Activated T-cell treated with anti-CD3 and anti-CD28 coated beads, Interleukin-2, amount 50 U/mL, for 72 hours (primary cell): ENCODE measurements at regions not wholly inside any gene's neighbourhood (a gene's known extent, or its start where the extent isn't known, plus 50 kb on each side); places are given as distances from the start of the nearest gene placed in this dataset.
"Not testable (repeated sequence)": the region's sequence is repeated elsewhere in the genome, so short reads cannot be mapped to it uniquely, and the experiment has no call there.

Experiments used
- ATAC-seq, 2 donors: fragments of 150-1000 bp; cut with Tn5 transposase; replicated peaks in 1 of 2; 2 replicates each; pipeline ENCODE4 v1.10.0; 2021; ENCODE audit warnings: moderate library complexity in 2 of 2, mild to moderate bottlenecking in 1 of 2
- DNase-seq, 2 donors: peaks; one replicate each; pipeline ENCODE4 v3.0.0; 2021 to 2022; ENCODE audit warnings: mixed read lengths in 1 of 2
- H3K27ac Mint-ChIP-seq: one replicate; pipeline ENCODE4 v1.8.0; 2022; ENCODE audit warnings: mild to moderate bottlenecking, moderate library complexity, mixed read lengths
- H3K27me3 Mint-ChIP-seq: one replicate; pipeline ENCODE4 v1.8.0; 2022; ENCODE audit warnings: low read depth, mixed read lengths
- H3K36me3 Mint-ChIP-seq, 2 donors: one replicate each; pipeline ENCODE4 v1.8.0; 2022; ENCODE audit warnings: mixed read lengths in 2 of 2, mild to moderate bottlenecking in 1 of 2; ENCODE audit not compliant: insufficient read depth in 2 of 2
- H3K4me1 Mint-ChIP-seq: one replicate; pipeline ENCODE4 v1.8.0; 2022; ENCODE audit warnings: low read depth, mixed read lengths
- H3K4me3 Mint-ChIP-seq, 2 donors: one replicate each; pipeline ENCODE4 v1.8.0; 2022; ENCODE audit warnings: mild to moderate bottlenecking in 2 of 2, mixed read lengths in 2 of 2, moderate library complexity in 2 of 2
- H3K9me3 Mint-ChIP-seq, 2 donors: one replicate each; pipeline ENCODE4 v1.8.0; 2022; ENCODE audit warnings: mixed read lengths in 2 of 2

DNA sequence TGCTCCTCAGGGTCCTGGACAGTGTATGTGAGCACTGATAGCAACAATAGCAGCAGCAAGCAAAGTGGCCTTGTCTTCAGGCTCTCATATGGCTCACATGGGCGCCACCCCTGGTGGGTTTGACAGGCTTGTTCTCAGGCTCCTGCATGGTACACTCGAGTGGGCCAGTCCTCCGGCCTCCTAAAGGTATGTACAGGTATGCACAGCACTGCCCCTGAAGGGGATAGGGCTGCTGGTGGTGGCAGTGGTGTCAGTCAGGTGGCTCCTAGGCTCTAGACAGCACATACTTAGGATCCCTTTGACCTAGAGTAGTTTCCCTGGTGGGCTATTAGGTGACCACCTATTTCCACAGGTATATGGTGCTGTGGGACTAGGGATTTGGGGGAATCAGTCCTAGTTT lies 79.8 kb downstream of the LGALS9B start:
- ATAC-seq, H3K4me3 Mint-ChIP-seq, H3K36me3 Mint-ChIP-seq, H3K9me3 Mint-ChIP-seq, DNase-seq, H3K27ac Mint-ChIP-seq, H3K27me3 Mint-ChIP-seq, H3K4me1 Mint-ChIP-seq: not testable (repeated sequence)

DNA sequence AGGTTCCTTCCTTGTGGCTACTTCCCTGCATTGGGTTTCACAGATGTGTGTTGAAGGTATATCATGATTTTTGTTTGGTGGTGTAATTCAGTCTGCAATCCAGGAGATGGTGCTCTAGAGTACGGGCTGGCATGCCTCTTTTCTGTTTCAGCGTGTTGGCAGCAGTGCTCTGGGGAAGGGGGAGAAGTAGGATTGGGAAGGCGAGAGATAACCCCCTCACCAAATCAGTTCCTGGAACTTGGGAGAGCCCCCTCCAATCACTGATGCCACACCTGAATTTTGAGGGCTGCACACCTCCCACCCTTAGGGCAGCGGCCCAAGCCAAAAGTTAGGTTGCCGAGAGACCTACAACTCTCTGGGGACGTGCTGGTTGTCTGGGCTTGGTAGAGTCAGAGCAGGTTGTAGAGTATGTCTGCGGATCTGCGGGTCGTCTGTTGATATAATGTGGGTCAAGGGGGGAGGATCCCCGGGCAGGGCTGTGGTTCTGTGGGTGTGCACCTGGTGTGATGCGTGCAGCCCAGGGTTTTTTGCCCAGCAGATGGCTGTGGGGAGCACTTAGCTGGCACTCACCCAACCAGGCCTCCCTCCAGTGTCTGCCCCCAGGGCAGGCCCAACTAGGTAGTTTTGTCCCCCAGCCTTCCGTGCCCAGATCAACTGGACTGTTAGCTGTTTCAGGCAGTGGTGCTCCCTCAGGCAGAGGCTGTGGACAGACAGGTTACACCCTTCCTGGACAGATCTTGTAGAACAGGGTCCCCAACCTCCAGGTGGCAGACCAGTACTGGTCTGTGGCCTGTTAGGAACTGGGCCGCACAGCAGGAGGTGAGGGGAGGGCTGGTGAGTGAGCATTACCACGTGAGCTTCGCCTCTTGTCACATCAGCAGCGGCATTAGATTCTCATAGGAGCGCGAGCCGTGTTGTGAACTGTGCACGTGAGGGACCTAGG lies 85.7 kb downstream of the LGALS9B start:
- H3K27ac Mint-ChIP-seq, H3K36me3 Mint-ChIP-seq, H3K4me1 Mint-ChIP-seq, H3K27me3 Mint-ChIP-seq, H3K9me3 Mint-ChIP-seq: not testable (repeated sequence)
- peak overlapping the region; percentile 54 to 56 for H3K4me3 Mint-ChIP-seq
- ATAC-seq: peak; percentile 60 to 71
- DNase-seq: peak; percentile 10 to 13

DNA sequence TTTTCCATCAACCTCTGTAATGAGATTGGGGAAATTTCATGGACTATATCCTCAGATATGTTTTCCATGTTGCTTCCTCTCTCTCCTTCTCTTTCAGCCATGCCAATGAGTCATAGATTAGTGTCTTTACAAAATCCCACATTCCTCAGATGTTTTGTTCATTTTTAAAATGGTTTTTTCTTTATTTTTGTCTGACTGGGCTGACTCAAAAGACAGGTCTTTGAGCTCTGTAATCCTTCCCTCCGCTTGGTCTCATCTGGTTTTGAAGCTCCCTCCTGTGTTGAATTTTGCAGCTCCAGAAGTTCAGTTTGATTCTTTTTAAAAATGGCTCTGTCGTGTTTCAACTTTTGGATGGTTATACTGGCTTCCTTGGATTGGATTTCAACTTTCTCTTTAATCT lies 86.7 kb downstream of the LGALS9B start:
- peaks cover 14% of the 10 kb centered on the region for H3K27me3 Mint-ChIP-seq
- not testable (repeated sequence) for DNase-seq, H3K36me3 Mint-ChIP-seq, H3K9me3 Mint-ChIP-seq, H3K27ac Mint-ChIP-seq, ATAC-seq, H3K4me1 Mint-ChIP-seq, H3K4me3 Mint-ChIP-seq

DNA sequence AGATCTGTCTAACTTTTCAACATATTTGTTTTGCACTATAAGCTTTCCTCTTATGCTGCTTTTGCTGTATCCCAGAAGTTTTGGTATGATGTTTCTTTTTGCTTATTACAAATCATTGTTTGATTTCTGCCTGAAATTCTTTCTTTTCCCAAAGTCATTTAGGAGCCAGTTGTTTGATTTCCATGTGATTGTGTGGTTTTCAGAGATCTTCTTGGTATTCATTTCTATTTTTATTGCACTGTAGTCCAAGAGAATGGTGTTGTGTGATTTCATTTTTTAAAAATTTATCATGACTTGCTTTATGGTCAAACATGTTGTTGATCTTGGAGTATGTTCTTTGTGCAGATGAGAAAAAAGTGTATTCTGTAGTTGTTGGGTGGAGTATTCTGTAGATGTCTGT lies 88.1 kb downstream of the LGALS9B start:
- H3K4me3 Mint-ChIP-seq, ATAC-seq, H3K4me1 Mint-ChIP-seq, H3K27ac Mint-ChIP-seq, H3K9me3 Mint-ChIP-seq, H3K36me3 Mint-ChIP-seq, DNase-seq: not testable (repeated sequence)
- peaks cover 15% of the 10 kb centered on the region for H3K27me3 Mint-ChIP-seq

DNA sequence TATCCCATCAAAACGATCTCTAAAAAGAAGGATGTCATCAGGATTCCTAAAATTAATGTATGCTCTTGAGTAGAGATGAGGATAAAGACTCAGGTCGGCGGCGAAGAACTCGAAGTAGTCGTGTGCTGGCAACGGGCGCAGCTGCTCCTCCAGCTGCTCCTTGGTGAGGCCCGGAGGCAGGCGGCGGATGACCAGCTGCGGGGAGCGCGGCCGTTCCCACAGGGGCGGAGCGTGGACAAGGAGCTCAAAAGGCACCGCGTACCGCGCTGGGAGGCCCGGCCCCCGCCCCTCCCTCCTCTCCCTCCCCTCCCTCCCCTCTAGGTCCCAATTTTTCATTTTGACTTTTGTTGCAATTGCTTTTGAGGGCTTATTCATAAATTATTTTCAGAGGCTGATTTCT lies 90.7 kb downstream of the LGALS9B start:
- not testable (repeated sequence) for H3K4me1 Mint-ChIP-seq, ATAC-seq, H3K27ac Mint-ChIP-seq, H3K36me3 Mint-ChIP-seq, H3K4me3 Mint-ChIP-seq, H3K9me3 Mint-ChIP-seq, DNase-seq
- H3K27me3 Mint-ChIP-seq: peaks cover 15% of the 10 kb centered on the region

DNA sequence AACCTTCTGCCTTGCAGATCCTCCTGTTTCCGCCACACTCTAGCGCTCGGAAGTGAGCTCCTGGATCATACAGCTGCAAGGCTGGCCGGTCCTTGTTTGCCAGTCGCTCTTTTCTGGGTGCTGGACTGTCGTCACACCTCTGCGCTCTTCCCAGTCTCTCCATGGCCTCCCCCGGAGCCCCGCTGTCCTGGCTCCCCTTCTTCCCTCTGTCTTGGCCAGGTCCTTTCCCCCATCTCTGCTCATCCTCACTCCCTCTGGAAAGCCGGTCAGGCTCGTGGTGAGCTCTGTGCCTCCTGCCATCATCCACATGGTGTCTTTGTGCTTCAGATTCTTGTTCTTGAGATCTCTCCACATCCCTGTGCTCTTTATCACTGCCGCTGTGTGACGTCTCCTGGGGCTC lies 91.6 kb downstream of the LGALS9B start:
- not testable (repeated sequence) for ATAC-seq, H3K9me3 Mint-ChIP-seq, H3K36me3 Mint-ChIP-seq, H3K27ac Mint-ChIP-seq, H3K4me1 Mint-ChIP-seq, H3K4me3 Mint-ChIP-seq, DNase-seq
- H3K27me3 Mint-ChIP-seq: peaks cover 12% of the 10 kb centered on the region
